SH-SY5Y (cell line): ENCODE measurements at regions not wholly inside any gene's neighbourhood (a gene's known extent, or its start where the extent isn't known, plus 50 kb on each side); places are given as distances from the start of the nearest gene placed in this dataset.

Experiments
- GATA2 ChIP-seq: IDR thresholded peaks from 2 replicates; pipeline ENCODE4 v1.6.1; 2011; ENCODE audit warnings: mild to moderate bottlenecking, low read depth, low read length
- GATA3 ChIP-seq: IDR thresholded peaks from 2 replicates; pipeline ENCODE4 v1.6.1; 2011; ENCODE audit warnings: low read depth, mild to moderate bottlenecking, low read length, moderate library complexity

GRCh38 chr1:218995091-218995665 lies 178.5 kb upstream of the LYPLAL1 start:
- TF ChIP-seq GATA3, result no peak
- TF ChIP-seq GATA2, result no peak

- TF ChIP-seq GATA3 (no peak), GATA2 (no peak)
Measured at GRCh38 chr1:218996362-218996761, 177.3 kb upstream of the LYPLAL1 start.

GRCh38 chr1:219000005-219000404 lies 173.7 kb upstream of the LYPLAL1 start:
- TF ChIP-seq GATA3 (no peak), GATA2 (no peak)

GRCh38 chr1:219000631-219001030 lies 173.0 kb upstream of the LYPLAL1 start:
- TF ChIP-seq GATA2 (no peak), GATA3 (no peak)

GRCh38 chr1:219010720-219011119 lies 163.0 kb upstream of the LYPLAL1 start:
- no peak for TF ChIP-seq GATA3
- no peak for TF ChIP-seq GATA2

- no peak for TF ChIP-seq GATA2
- no peak for TF ChIP-seq GATA3
Measured at GRCh38 chr1:219020386-219020785, 153.3 kb upstream of the LYPLAL1 start.

GRCh38 chr1:219020846-219021245 lies 152.8 kb upstream of the LYPLAL1 start:
- TF ChIP-seq GATA3 (no peak), GATA2 (no peak)

GRCh38 chr1:219027146-219027673 lies 146.5 kb upstream of the LYPLAL1 start:
- TF ChIP-seq GATA3, result no peak
- no peak for TF ChIP-seq GATA2

- TF ChIP-seq GATA2, result no peak
- TF ChIP-seq GATA3, result no peak
Measured at GRCh38 chr1:219031809-219032208, 141.9 kb upstream of the LYPLAL1 start.

GRCh38 chr1:219038398-219038797 lies 135.3 kb upstream of the LYPLAL1 start:
- TF ChIP-seq GATA3 (no peak), GATA2 (no peak)

GRCh38 chr1:219039017-219039681 lies 134.5 kb upstream of the LYPLAL1 start:
- TF ChIP-seq GATA3 (no peak), GATA2 (no peak)

- no peak for TF ChIP-seq GATA3
- no peak for TF ChIP-seq GATA2
Measured at GRCh38 chr1:219039682-219040154, 134.0 kb upstream of the LYPLAL1 start.

GRCh38 chr1:219040291-219040690 lies 133.4 kb upstream of the LYPLAL1 start:
- no peak for TF ChIP-seq GATA2
- TF ChIP-seq GATA3, result no peak

GRCh38 chr1:219041141-219041540 lies 132.5 kb upstream of the LYPLAL1 start:
- no peak for TF ChIP-seq GATA2
- TF ChIP-seq GATA3, result no peak

GRCh38 chr1:219041818-219042217 lies 131.9 kb upstream of the LYPLAL1 start:
- TF ChIP-seq GATA3 (no peak), GATA2 (no peak)
